ENCODE measurements at regions not wholly inside any gene's neighbourhood (a gene's known extent, or its start where the extent isn't known, plus 50 kb on each side); places are given as distances from the start of the nearest gene placed in this dataset.

- intact Hi-C loops (cut with micrococcal nuclease), result no loop called here
- DNase-seq (ENCODE audit: low spot score), result no peak
- Mint-ChIP-seq H3K4me3 (no peak overlapping the region), H3K9me3 (no peaks in the 10 kb centered on the region), H3K27ac (no peak overlapping the region), H3K4me1 (ENCODE audit: low read depth) (no peaks in the 10 kb centered on the region), H3K27me3 (ENCODE audit: insufficient read depth) (no peaks in the 10 kb centered on the region), H3K36me3 (ENCODE audit: low read depth) (no peaks in the 10 kb centered on the region)
These were observed 260.8 kb downstream of the PLK2 start for GRCh38 chr5:58199087-58199486.

GRCh38 chr5:58198330-58198729, 261.6 kb downstream of the PLK2 start:
- intact Hi-C loops (cut with micrococcal nuclease), result no loop called here
- Mint-ChIP-seq H3K4me1 (ENCODE audit: low read depth) (no peaks in the 10 kb centered on the region), H3K9me3 (no peaks in the 10 kb centered on the region), H3K36me3 (ENCODE audit: low read depth) (no peaks in the 10 kb centered on the region), H3K27ac (no peak overlapping the region), H3K27me3 (ENCODE audit: insufficient read depth) (no peaks in the 10 kb centered on the region), H3K4me3 (no peak overlapping the region)
- DNase-seq (ENCODE audit: low spot score), result no peak

GRCh38 chr5:58197875-58198274, 262.0 kb downstream of the PLK2 start:
- H3K9me3 Mint-ChIP-seq, result no peaks in the 10 kb centered on the region
- H3K36me3 Mint-ChIP-seq (ENCODE audit: low read depth), result no peaks in the 10 kb centered on the region
- no peak for DNase-seq (ENCODE audit: low spot score)

GRCh38 chr5:58191443-58191842, 268.4 kb downstream of the PLK2 start:
- Mint-ChIP-seq H3K27ac (no peak overlapping the region), H3K9me3 (no peaks in the 10 kb centered on the region), H3K4me1 (ENCODE audit: low read depth) (no peaks in the 10 kb centered on the region), H3K4me3 (no peak overlapping the region), H3K36me3 (ENCODE audit: low read depth) (no peaks in the 10 kb centered on the region), H3K27me3 (ENCODE audit: insufficient read depth) (no peaks in the 10 kb centered on the region)
- intact Hi-C loops (cut with micrococcal nuclease), result no loop called here
- no peak for DNase-seq (ENCODE audit: low spot score)

More at GRCh38 chr5:58197875-58198274, 262.0 kb downstream of the PLK2 start:
- Mint-ChIP-seq H3K27ac (no peak overlapping the region), H3K27me3 (ENCODE audit: insufficient read depth) (no peaks in the 10 kb centered on the region), H3K4me3 (no peak overlapping the region), H3K4me1 (ENCODE audit: low read depth) (no peaks in the 10 kb centered on the region)
- intact Hi-C loops (cut with micrococcal nuclease), result no loop called here

GRCh38 chr5:58188262-58188651, 271.6 kb downstream of the PLK2 start:
- no peaks in the 10 kb centered on the region for H3K9me3 Mint-ChIP-seq
- intact Hi-C loops (cut with micrococcal nuclease), result no loop called here
- no peaks in the 10 kb centered on the region for H3K27me3 Mint-ChIP-seq (ENCODE audit: insufficient read depth)
- DNase-seq (ENCODE audit: low spot score), result no peak
- H3K4me3 Mint-ChIP-seq, result no peak overlapping the region
- no peaks in the 10 kb centered on the region for H3K36me3 Mint-ChIP-seq (ENCODE audit: low read depth)
- no peak overlapping the region for H3K27ac Mint-ChIP-seq
- no peaks in the 10 kb centered on the region for H3K4me1 Mint-ChIP-seq (ENCODE audit: low read depth)

GRCh38 chr5:58187432-58188261, 272.2 kb downstream of the PLK2 start:
- Mint-ChIP-seq H3K27me3 (ENCODE audit: insufficient read depth) (no peaks in the 10 kb centered on the region), H3K36me3 (ENCODE audit: low read depth) (no peaks in the 10 kb centered on the region), H3K4me1 (ENCODE audit: low read depth) (no peaks in the 10 kb centered on the region), H3K27ac (no peak overlapping the region), H3K4me3 (no peak overlapping the region), H3K9me3 (no peaks in the 10 kb centered on the region)
- DNase-seq (ENCODE audit: low spot score), result no peak
- intact Hi-C loops (cut with micrococcal nuclease), result no loop called here

- no peaks in the 10 kb centered on the region for H3K36me3 Mint-ChIP-seq (ENCODE audit: low read depth)
- no peak for DNase-seq (ENCODE audit: low spot score)
- no peak overlapping the region for H3K4me3 Mint-ChIP-seq
- intact Hi-C loops (cut with micrococcal nuclease), result no loop called here
- H3K27me3 Mint-ChIP-seq (ENCODE audit: insufficient read depth), result no peaks in the 10 kb centered on the region
- no peaks in the 10 kb centered on the region for H3K9me3 Mint-ChIP-seq
- no peak overlapping the region for H3K27ac Mint-ChIP-seq
- no peaks in the 10 kb centered on the region for H3K4me1 Mint-ChIP-seq (ENCODE audit: low read depth)
These were observed 274.1 kb downstream of the PLK2 start for GRCh38 chr5:58185801-58186200.

GRCh38 chr5:58185397-58185796, 274.5 kb downstream of the PLK2 start:
- no peak overlapping the region for H3K27ac Mint-ChIP-seq
- intact Hi-C loops (cut with micrococcal nuclease), result no loop called here
- H3K9me3 Mint-ChIP-seq, result no peaks in the 10 kb centered on the region
- no peaks in the 10 kb centered on the region for H3K27me3 Mint-ChIP-seq (ENCODE audit: insufficient read depth)
- H3K36me3 Mint-ChIP-seq (ENCODE audit: low read depth), result no peaks in the 10 kb centered on the region
- no peak overlapping the region for H3K4me3 Mint-ChIP-seq
- DNase-seq (ENCODE audit: low spot score), result no peak
- no peaks in the 10 kb centered on the region for H3K4me1 Mint-ChIP-seq (ENCODE audit: low read depth)

- intact Hi-C loops (cut with micrococcal nuclease), result no loop called here
- no peaks in the 10 kb centered on the region for H3K36me3 Mint-ChIP-seq (ENCODE audit: low read depth)
- no peak for DNase-seq (ENCODE audit: low spot score)
- no peak overlapping the region for H3K4me3 Mint-ChIP-seq
- no peaks in the 10 kb centered on the region for H3K4me1 Mint-ChIP-seq (ENCODE audit: low read depth)
- H3K27me3 Mint-ChIP-seq (ENCODE audit: insufficient read depth), result no peaks in the 10 kb centered on the region
- H3K27ac Mint-ChIP-seq, result no peak overlapping the region
- H3K9me3 Mint-ChIP-seq, result no peaks in the 10 kb centered on the region
These were observed 275.0 kb downstream of the PLK2 start for GRCh38 chr5:58184910-58185309.

GRCh38 chr5:58183786-58184085, 276.1 kb downstream of the PLK2 start:
- Mint-ChIP-seq H3K36me3 (ENCODE audit: low read depth) (no peaks in the 10 kb centered on the region), H3K9me3 (no peaks in the 10 kb centered on the region), H3K27me3 (ENCODE audit: insufficient read depth) (no peaks in the 10 kb centered on the region), H3K4me1 (ENCODE audit: low read depth) (no peaks in the 10 kb centered on the region), H3K27ac (no peak overlapping the region), H3K4me3 (no peak overlapping the region)
- intact Hi-C loops (cut with micrococcal nuclease), result no loop called here
- no peak for DNase-seq (ENCODE audit: low spot score)

GRCh38 chr5:58183078-58183785, 276.7 kb downstream of the PLK2 start:
- H3K27me3 Mint-ChIP-seq (ENCODE audit: insufficient read depth), result no peaks in the 10 kb centered on the region
- no peaks in the 10 kb centered on the region for H3K4me1 Mint-ChIP-seq (ENCODE audit: low read depth)
- intact Hi-C loops (cut with micrococcal nuclease), result no loop called here
- no peaks in the 10 kb centered on the region for H3K36me3 Mint-ChIP-seq (ENCODE audit: low read depth)
- H3K4me3 Mint-ChIP-seq, result no peak overlapping the region
- no peak for DNase-seq (ENCODE audit: low spot score)
- no peaks in the 10 kb centered on the region for H3K9me3 Mint-ChIP-seq
- H3K27ac Mint-ChIP-seq, result no peak overlapping the region

GRCh38 chr5:58182287-58182841, 277.5 kb downstream of the PLK2 start:
- Mint-ChIP-seq H3K9me3 (no peaks in the 10 kb centered on the region), H3K4me1 (ENCODE audit: low read depth) (no peaks in the 10 kb centered on the region), H3K27me3 (ENCODE audit: insufficient read depth) (no peaks in the 10 kb centered on the region), H3K36me3 (ENCODE audit: low read depth) (no peaks in the 10 kb centered on the region), H3K4me3 (no peak overlapping the region), H3K27ac (no peak overlapping the region)
- no peak for DNase-seq (ENCODE audit: low spot score)
- intact Hi-C loops (cut with micrococcal nuclease), result no loop called here

GRCh38 chr5:58181578-58182286, 278.2 kb downstream of the PLK2 start:
- intact Hi-C loops (cut with micrococcal nuclease), result no loop called here
- H3K27ac Mint-ChIP-seq, result no peak overlapping the region

More at GRCh38 chr5:58181578-58182286, 278.2 kb downstream of the PLK2 start:
- Mint-ChIP-seq H3K27me3 (ENCODE audit: insufficient read depth) (no peaks in the 10 kb centered on the region), H3K4me3 (no peak overlapping the region), H3K9me3 (no peaks in the 10 kb centered on the region), H3K36me3 (ENCODE audit: low read depth) (no peaks in the 10 kb centered on the region), H3K4me1 (ENCODE audit: low read depth) (no peaks in the 10 kb centered on the region)
- DNase-seq (ENCODE audit: low spot score), result no peak

Data from activated T-helper 1 cell treated with anti-CD3 and anti-CD28 coated beads, Interleukin-12 subunit alpha, Interleukin-12 subunit beta, Interleukin-2, Interleukin-4 antibody, amounts not matched to agents 30 ng/mL and 10 ng/mL and 1 ng/mL, durations not matched to agents 14 hours and 24 hours and 36 hours (primary cell).